Suppressor macrophage (primary cell): ENCODE measurements at regions not wholly inside any gene's neighbourhood (a gene's known extent, or its start where the extent isn't known, plus 50 kb on each side); places are given as distances from the start of the nearest gene placed in this dataset.
A peak's percentile ranks its signal among the peaks of the same experiment; 100 is the strongest.
"Not testable (repeated sequence)": the region's sequence is repeated elsewhere in the genome, so short reads cannot be mapped to it uniquely, and the experiment has no call there.

Experiments
- DNase-seq, 4 experiments: peaks; one replicate each; pipeline ENCODE4 v3.0.0-alpha.2; 2020 to 2022

GRCh38 chr2:181792906-181793305 is 98.6 kb upstream of the ITPRID2 start:
- DNase-seq, result no peak

- no peak for DNase-seq
Observed at GRCh38 chr2:181798022-181798421, 93.5 kb upstream of the ITPRID2 start.

GRCh38 chr2:181802300-181802699 is 89.2 kb upstream of the ITPRID2 start:
- not testable (repeated sequence) for DNase-seq

DNA sequence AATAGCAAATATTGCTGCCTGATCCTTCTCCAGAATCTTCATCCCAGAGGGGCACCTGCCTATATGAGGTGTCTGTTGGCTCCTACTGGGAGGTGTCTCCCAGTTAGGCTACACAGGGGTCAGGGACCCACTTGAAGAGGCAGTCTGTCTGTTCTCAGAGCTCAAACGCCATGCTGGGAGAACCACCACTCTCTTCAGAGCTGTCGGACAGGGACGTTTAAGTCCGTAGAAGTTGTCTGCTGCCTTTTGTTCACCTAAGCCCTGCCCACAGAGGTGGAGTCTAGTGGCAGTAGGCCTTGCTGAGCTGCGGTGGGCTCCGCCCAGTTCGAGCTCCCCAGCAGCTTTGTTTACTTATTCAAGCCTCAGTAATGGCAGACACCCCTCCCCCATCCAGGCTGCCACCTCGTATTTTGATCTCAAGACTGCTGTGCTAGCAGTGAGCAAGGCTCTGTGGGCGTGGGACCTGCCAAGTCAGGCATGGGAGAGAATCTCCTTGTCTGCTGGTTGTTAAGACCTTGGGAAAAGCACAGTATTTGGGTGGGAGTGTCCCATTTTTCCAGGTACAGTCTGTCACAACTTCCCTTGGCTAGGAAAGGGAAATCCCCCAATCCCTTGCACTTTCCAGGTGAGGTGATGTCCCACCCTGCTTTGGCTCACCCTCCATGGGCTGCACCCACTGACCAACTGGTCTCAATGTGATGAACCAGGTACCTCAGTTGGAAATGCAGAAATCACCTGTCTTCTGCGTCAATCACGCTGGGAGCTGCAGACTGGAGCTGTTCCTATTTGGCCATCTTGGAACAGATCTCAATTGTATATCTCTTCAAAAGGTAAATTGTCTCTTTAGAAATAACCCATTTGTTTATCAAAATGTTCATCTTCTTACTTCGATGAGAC is 87.4 kb upstream of the ITPRID2 start:
- DNase-seq, result peak in 2 of 4 experiments; percentile 46 to 53

GRCh38 chr2:181805228-181806038 is 86.1 kb upstream of the ITPRID2 start:
- peak; percentile 57 to 82 (median 75) for DNase-seq

- DNase-seq, result no peak
Observed at GRCh38 chr2:181806039-181806392, 85.5 kb upstream of the ITPRID2 start.

DNA sequence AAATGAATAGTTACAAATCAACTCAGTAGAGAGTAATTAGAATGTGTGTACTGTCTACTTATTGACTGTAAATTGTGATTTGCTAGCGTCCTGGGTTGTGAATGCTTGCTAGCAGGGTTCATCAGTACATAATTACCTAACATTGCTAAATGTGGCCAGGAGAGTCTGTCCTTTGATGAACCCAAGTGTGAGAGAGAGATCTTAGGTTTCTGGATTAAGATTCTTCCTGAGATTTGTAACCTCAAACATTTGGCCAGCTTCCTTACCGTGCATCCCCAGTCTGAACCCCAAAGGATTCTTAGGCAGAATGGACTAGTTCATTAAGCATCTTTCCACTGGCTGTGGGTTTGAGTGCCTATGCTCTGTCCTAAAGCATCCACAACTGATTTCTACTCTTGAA is 84.0 kb upstream of the ITPRID2 start:
- no peak for DNase-seq

GRCh38 chr2:181810823-181811695 is 80.5 kb upstream of the ITPRID2 start:
- peak; percentile 66 to 89 (median 82) for DNase-seq

DNA sequence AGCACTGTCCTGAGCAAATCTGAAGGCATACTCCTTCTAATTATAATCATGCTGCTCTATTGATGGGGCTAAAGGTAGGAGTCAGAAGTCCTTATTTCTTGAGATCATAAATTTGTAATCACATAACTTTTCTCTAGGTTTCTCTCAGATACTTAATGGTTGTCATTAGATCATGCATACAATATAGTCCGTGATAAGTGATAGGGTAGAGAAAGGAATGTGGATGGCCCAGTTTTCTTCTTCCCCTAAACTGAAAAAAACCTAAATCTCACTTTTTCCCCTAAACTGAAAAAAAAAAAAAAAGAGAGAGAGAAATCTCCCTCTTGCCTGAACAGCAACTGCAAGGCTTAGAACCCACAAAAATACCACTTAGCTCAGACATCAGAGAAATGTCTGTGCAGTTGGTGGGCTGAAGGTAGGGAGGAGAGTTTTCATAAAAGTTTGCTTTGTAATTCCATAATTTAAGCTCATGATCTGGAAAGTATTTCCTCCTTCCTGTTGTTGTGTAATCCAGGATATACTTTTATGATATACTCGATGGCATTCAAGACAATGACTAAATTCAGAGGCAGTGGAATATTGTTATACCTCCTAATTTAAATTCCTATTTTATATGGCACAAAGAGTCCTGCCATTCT is 79.3 kb upstream of the ITPRID2 start:
- peak in 2 of 4 experiments; percentile 20 to 21 for DNase-seq

DNA sequence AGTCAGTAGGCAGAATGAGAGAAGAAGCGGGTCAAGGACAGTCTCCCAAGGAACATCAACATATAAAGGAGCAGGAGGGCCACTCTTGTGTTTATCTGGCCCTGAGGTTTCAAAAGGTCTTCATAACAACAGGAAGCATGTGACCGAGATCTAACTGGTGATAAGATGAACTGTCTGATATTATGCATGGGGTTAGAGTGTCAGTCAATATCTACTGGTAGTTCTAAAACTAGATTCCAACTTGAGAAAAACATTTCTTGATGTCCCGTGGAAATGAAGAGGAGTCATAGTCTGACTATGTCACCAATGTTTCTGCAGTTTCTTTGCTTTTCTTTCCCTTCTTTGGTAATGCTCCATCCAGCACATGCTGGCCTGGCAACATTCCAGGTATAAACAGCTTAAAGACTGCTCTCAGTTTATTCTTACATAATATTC is 77.5 kb upstream of the ITPRID2 start:
- DNase-seq, result peak; percentile 68 to 88 (median 80)

- no peak for DNase-seq
Observed at GRCh38 chr2:181817509-181817908, 74.0 kb upstream of the ITPRID2 start.

DNA sequence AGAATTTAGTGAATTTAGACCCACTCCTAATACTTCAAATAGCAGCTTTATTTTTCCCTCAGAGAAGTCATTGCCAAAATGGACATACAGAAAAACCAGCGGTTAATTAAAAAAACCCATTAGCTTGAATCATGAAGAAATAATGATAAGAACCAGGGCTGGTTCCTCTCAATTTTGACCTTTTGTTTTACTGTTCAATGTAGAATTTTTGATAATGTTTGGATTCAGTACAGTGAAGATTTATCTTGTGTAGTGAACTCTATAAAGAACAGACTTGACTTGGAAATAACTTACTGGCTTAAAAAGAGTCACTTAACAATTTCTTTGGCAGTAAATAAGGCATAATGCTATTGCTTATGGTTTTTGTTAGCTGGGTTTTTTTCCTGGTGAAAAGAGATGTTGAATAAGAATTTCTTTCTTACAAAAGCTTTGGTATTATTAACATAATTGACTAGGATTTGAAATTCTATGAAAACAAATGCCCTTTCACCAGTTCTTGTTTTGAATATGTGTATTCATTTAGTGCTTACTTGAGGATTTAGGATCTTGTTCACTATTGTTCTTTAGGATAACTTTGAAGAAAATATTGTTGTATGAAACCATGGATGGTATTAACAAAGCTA is 73.4 kb upstream of the ITPRID2 start:
- DNase-seq, result no peak

DNA sequence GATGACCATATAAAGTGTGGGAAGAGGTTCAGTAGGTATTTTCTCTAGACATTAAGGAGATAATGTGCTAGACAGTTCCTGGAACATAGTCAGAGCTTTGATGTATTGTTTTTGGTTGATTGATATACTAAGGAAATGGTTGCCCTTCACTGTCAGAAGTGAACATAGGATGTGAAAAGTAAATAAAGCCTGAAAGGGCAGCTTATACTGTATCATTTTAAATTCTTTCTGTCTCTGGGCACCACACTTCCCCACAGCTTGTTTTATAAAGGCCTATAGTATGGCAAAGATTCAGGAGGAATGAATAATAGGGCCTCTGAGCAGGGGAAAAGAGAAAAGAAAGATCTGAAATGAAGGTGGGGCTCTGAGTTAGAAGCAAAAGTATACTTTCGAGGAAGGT is 72.7 kb upstream of the ITPRID2 start:
- DNase-seq, result no peak

GRCh38 chr2:181821049-181821448 is 70.5 kb upstream of the ITPRID2 start:
- no peak for DNase-seq

- no peak for DNase-seq
Observed at GRCh38 chr2:181822097-181822496, 69.4 kb upstream of the ITPRID2 start.

- no peak for DNase-seq
Observed at GRCh38 chr2:181823405-181823804, 68.1 kb upstream of the ITPRID2 start.

DNA sequence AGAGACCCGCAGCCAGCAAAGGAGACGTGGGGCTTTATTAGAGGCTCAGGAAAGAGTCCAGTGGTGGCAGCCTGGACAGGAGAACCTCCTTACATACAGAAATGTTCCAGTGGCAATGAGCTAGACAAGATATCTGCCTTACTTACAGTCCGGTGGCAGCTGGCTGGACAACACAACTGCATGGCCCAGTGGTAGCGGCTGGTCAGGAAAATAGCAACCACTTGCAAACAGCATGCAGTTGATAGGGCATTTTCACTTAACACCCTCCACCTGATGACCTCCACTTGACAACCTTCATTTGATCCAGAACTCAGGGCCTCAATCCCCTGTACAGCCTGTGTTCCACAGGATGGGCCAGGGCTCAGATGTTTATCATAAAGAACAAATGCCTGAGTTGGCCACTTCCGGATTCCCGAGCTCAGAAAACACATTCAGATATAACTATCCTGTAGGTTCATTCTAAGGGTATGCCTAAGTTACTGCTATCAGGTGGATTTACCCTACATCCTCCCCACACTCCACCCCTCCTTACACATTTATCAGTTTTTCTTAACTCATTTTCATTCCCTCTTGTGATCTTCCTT is 63.3 kb upstream of the ITPRID2 start:
- DNase-seq, result no peak

- no peak for DNase-seq
Observed at GRCh38 chr2:181829230-181829629, 62.3 kb upstream of the ITPRID2 start.

DNA sequence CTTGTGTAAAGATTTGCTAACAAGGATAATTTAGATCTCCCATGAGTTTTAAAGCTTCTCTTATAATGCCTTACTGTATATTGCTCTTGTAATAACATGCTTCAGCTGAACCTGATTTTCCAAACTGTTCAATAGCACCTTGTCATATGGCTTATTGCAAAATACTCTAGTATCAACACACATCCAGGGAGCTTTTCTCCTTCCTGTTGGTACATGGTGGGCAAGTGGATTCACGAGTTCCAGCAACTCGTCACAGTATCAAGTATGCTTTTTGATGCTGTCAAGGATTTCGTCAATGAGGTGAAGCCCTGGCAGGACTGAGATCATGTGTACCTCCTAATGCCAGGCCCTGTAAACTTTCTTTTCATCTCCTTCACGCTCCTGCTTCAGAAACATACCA is 59.5 kb upstream of the ITPRID2 start:
- no peak for DNase-seq

GRCh38 chr2:181836583-181836982 is 54.9 kb upstream of the ITPRID2 start:
- DNase-seq, result no peak

GRCh38 chr2:181837563-181837962 is 54.0 kb upstream of the ITPRID2 start:
- DNase-seq, result no peak
